Hematopoietic multipotent progenitor cell treated with erythropoietin and hydrocortisone succinate and interleukin-3 and kit ligand, for 8 days (in vitro differentiated cells): ENCODE measurements at regions not wholly inside any gene's neighbourhood (a gene's known extent, or its start where the extent isn't known, plus 50 kb on each side); places are given as distances from the start of the nearest gene placed in this dataset.

Experiments used
- DNase-seq: peaks from one replicate; pipeline ENCODE4 v3.0.0-alpha.2; 2015

DNA sequence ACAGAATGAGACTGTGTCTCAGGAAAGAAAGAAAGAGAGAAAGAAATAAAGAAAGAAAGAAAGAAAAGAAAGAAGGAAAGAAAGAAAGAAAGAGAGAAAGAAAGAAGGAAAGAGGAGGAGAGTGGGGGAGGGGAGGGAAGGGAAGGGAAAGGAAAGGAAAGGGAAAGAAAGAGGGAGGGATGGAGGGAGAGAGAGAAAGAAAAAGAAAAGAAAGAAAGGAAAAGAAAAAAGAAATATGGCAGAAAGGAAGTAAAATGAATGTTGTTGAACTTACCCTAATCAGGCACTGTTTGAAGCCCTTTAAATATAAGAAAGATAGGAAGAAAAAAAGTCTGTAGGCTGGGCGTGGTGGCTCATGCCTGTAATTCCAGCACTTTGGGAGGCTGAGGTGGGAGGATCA is 276.1 kb downstream of the INSC start:
- DNase-seq = no peak

DNA sequence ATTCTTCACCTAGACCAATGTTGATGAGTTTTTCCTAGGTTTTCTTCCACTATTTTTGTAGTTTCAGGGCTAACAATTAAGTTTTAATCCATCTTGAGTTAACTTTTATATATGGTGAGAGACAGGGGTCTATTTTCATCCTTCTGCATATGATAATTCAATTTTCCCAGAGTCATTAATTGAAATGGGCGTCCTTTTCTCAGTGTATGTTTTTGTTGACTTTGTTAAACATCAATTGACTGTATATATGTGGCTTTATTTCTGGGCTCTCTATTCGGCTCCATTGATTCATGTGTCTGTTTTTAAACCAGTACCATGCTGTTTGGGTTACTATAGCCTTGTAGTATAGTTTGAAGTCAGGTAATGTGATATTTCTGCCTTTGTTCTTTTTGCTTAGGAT is 282.1 kb downstream of the INSC start:
- DNase-seq = no peak

DNA sequence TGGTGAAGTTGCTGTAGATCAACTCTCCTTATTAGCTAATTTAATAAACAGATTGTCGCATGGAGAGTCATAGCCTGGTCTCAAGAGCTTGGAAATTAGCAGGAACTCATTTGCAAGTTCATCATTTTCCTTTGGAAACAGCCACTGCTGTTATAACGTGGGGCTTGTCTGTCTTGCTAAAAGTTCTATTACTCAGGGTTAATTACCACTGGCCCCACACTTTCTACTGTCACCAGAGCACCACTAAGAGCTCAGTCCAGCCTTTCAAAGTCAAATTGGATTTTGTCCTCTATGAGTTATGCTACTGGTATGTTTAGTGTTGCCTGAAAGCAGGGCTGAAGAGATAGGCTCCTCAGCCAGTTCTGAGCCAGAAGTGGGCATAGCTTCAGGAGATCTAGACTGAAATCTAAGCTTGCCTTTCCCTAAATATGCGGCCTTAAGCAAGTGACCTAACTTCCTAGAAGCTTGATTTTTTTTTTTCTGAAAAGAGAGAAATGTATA is 292.2 kb downstream of the INSC start:
- DNase-seq = no peak

DNA sequence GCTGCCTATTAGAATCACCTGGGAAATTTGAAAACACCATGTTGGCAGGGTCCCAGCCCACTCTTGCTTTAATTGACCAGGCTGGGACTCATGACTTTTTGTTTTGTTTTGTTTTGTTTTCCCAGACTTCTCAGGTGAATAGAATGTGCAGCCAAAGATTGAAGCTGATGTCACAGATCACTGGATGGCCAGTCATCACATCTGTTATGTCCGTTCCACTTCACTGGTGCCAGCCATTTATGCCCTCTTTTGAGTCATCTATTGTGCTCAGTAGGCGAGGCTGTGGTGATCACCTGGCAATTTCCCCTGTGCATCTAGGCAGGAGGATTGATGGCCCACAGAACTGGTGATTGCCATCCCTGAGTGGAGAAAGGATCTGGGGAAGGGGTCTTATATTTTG is 297.3 kb downstream of the INSC start:
- no peak for DNase-seq

DNA sequence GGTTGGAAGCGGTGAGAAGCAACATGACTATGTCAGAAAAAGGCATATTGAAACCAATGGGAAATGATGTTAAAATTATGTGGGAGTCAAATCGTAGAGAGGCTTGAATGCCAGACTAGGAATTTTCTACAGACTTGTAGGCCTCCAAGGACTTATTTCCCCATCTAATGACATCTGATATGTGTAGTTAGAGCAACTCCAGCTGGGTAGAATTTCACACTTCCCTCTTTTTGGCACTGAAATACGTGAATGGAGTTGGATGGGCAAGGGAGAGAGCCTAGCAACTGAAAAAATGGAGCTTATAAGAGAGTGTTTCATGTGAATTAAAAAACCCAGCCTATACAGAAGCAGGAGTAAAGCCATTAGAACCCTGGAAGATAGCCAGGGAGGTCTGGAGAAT is 304.2 kb downstream of the INSC start:
- DNase-seq = no peak

DNA sequence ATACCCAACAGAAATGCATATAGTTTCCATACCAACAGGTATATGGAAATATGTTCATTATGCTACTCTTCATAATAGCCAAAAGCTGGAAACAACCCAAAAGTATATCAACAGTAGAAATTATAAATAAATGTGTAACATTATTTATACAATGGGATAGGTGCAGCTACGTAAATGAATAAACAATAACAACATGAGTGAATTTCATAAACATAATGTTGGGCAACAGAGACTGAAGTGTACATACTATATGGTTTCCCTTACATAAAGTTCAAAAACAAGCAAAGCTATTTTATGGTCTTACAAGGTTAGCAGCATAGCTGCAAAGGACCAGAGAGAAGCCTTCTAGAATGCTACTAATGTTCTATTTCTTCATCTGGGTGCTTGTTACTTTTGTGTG is 305.0 kb downstream of the INSC start:
- DNase-seq = no peak

DNA sequence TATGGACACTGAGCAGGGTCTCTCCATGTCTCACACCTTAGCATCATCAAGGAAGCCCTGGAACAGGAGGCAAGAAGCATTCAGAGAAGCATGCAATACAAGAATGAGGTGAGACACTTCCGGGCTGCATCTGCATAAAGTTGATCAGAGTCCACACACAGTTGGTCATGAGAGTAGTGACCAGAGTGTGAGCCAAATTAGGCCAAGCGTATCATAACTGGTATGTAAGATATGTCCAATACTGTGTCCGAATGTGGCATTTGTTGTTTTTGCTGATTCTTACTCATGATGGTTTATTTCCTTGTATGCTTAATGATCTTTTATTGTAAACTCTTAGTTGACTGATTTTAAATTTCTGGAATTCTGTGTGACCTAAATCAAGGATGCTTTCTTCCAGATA is 315.7 kb downstream of the INSC start:
- DNase-seq = no peak

DNA sequence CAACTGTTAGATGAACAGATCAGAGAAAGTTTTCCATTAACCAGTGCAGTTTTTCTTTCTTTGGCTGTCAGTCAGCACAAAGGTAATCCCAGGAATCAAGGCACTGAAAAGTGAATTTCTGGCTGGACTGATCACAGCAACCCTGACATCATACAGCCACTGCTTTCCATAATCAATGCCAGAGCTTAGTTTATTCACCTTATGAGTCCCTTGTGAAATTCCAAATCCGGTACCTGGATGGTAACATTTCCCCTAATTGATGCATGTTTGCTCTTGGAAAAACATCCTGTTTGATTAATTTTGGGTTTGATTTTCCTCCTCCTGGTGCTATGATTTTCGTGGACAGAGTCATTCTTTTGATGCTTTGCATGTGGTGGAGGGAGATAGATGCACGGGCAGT is 319.8 kb downstream of the INSC start:
- DNase-seq = no peak

DNA sequence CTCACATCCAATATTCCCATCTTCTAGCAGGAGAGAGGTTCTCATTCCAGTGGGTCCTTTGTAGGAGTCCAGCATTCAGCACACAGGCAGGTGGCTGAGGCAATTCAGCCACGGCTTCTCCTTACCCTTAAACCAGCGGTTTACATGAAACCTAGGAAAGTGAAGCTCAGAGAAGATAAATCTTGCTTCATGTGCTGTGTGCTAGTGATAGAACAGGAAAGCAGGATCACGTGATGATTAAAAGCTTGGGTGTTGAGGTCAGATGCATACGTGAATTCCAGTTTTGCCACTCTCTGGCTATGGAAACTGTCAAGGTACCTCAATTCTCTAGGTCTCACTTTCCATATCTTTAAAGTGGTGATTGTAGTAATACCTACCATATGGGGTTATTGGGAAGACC is 331.6 kb downstream of the INSC start:
- no peak for DNase-seq

DNA sequence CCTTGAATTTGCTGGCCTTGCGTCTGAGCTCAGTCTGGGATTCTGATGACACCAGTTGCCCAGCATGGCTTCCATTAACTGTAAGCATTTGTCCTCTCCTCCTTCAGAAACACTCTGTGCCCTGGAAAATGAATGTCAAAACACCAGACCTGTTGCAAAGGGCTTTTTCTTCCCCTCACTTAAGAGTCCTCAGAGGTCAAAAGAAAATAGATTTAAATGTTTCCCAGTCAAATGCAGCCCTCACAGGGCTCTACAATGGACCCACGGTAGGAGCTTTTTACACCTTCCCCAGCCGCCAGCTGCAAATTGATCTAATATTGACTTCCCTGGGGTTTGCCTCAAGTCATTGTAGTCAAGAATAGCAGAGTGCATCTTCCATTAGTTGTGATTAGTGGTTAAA is 332.2 kb downstream of the INSC start:
- no peak for DNase-seq

DNA sequence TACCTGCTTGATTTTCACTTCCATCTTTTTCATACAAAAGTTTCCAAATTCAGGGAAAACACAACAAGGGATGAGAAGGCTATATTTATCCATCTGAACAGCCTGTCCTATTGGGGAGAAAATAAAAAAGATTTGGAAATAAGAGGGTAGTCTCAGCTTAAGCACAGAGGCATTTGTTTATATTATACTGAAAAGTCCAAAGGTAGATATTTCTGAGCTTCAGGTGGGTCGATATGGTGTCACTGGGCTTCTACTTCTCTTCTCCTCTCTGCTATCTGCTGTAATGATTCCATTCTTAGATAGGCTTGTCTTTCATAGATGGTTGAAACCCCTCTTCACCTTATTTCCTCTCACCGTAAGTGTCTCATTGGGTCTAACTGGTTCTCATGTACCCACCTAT is 337.0 kb downstream of the INSC start:
- no peak for DNase-seq

DNA sequence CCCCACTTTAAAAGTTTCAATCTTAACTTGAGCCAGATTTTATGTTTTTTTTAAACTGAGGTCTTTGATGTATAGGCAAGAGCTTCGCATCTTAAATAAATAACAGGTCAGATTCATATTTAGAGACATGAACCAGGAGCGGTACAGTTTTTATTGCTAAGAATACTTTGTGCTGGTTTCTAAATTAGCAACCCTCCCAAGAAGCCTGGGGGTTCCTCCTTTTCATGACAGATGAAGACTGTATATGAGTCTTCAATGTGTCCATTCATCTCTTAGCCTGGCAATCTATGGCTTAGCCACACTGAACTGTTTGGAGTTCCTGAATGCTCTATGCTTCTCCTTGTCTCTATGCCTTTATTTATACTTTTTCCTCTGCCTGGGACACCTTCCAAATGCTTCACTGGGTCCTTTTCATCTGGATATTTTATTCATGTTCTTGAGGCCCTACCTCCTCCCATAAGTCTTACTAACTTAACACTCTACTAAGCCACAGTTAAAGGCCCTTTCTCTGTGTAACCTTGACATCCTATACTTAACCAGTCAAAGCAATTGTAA is 338.6 kb downstream of the INSC start:
- DNase-seq = no peak

DNA sequence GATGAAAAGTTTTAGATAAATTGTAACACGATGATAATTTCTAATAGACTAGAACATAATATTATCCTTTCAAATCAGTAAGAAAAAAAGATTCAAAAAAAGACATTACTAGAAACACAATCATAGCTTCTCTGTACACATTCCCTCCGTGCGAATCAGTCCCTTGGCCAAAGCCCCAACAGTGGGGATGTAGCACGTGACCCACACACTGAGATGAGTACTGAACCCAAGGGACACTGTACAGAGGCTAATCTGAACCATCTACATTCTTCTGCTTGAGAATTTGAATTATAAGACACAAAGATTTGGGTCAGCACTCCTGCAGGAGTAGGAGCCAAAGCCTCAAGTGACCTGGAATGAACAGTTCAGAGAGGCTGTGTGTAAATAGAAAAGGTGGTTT is 353.7 kb downstream of the INSC start:
- DNase-seq = no peak

DNA sequence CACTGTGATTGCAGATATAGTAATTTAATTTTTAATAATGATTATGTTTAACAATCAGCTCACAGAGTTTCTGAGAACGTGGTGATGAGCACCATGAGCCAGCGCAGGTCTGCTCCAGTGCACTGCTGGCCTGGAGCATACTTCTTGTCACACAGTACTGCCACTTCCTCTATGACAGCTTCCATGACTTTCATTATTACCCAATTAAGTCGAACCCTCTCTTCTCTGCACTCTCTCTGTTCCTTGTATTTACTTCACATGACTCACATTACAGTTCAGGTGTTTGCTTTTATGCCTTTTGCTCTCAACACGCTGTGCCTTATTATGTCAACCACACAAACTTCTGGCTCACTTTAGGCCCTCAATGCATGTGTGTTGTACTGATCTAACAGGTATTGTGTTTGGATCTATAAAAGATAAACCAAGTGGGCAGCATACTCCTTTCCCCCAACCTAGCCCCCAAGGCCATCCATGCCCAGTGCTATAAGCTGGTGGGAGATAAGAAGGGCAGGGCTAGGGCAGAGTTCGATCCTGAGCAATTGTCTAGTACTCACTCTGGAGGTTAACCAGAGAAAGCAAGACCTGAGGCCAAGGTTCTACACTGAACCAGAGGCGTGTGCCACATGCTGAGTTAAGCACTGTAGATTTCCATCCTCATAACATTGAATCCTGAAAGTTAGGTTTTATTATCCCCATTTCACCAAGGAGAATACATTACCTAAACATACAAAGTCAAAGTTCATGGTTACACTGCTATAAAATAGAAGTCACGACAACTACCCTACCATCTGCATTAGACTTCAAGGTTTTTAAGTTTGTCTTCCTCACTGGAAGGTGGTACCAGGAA is 356.5 kb downstream of the INSC start:
- no peak for DNase-seq

DNA sequence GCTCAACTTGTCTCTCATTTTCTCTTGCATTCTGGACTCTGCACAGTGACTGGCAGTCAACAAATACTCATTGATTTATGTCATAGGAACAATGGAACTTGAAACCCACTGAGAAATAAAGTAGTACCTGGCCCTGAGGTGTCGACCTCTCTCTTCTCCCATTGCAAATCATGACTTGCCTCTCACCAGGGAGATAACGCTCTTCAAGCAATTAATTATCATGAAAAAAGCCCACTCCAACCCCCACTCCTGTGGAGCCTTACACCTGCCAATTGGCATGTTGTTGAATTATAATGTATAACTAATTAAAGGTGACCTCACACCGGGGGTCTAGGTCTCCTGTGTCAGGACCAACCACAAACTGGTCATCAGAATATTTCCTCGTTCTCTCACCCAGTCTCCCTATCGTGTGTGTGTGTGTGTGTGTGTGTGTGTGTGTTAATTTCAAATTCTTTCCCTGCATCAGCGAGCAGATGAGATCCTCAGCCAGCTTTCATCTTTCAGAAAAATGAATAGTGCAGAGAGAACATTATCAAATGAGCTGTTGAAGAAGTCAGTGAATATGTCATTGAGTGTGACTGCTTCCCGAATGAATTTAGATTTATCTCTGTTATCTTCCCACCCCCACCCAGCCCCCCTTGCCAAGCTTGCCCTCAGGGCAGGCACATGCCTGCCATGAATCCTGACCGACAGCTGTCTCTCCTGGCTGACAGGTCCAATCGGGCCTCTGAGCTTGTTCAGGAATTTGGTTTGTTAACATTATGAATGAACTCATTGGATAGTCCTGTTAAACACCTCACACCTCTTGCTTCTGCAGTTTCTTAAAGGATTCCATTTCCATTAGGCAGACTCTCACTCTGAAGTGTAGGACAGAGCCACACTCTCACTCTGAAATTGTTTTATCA is 357.4 kb downstream of the INSC start:
- no peak for DNase-seq

DNA sequence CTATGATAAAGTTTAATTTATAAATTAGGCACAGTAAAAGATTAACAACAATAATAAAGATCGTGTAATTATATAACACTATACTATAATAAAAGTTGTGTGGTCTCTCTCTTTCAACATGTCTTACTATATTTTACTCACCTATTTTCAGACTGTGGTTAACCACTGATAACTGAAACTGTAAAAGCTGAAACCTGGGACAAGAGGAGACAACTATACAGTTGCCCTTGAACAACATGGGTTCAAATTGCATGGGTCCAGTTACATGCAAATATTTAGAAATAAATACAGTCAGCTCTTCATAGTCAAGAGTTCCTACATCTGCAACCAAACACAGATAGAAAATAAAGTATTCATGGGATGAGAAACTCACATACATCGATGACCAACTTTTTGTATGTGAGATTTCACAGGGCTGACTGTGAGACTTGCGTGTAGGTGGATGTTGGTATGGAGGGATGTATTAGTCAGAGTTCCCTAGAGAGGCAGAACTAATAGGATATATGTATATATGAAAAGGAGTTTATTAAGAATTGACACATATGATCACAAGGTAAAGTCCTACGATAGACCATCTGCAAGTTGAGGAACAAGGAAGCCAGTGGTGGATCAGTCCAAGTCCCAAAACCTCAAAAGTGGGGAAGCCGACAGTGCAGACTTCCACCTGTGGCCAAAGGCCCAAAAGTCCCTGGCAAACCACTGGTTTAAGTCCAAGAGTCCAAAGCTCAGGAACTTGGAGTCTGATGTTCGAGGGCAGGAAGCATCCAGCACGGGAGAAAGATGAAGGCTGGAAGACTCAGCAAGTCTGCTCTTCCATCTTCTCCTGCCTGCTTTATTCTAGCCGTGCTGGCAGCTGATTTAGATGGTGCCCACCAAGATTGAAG is 359.5 kb downstream of the INSC start:
- DNase-seq = no peak

DNA sequence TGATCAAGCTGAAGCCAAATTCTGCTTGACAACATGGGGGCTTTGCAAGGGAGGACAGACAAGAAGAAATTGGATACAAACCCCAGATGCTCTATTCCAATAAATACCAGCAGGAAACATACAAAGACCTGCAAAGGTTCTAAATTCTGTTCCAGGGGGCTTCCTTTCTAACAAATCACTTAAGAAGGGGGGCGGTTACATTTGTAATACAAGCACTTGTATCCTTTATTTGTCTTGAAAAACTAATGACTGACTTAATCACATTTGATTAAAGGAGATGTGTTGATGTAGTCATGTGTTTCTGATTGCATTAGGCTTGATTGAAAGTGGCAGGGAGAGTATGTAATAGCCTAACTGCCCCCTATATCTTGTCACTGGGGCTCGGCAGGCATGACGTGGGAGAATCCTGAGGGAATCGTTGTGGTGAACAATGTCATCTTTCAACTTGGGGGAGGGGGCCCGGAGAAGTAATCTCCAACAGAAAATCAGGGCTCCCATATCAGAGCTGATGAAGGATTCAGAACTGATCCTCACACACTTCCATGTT is 361.7 kb downstream of the INSC start:
- DNase-seq = no peak

DNA sequence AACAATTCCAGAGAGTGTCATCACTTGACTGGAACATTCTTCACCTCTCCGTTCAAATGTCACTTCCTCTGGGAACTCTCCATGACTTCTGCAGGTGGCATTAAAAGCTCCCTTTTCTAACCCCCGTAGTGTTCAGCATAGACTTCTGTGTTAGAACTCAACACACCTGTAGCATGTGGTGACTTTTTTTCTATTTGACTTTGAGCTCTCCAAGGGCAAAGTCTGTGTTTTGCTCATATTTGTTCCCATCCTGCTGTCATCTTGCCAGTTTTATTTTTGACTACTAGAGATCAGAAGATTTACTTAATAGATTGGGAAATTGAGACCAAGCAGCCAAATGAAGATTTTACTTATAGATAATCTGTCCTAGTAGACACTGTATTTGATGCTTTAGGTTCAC is 367.1 kb downstream of the INSC start:
- no peak for DNase-seq

DNA sequence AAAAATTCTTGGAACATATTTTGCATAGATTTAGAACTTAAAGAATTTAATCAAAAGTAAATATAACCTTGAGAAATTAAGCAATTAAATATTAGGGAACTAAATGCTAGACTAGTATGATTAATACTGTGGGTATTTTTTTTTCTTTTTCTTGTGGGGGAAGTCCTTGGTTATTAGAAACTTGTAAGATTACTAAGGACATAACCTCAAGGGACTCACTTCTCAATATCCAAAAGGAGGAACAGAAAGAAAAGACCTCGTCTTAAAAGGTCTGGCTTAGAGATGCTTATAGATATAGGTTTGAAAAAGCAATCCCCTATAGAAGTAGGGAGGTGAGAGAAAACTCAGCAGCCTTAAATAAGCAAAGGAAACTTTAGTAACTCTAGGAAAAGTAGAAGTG is 368.5 kb downstream of the INSC start:
- no peak for DNase-seq

DNA sequence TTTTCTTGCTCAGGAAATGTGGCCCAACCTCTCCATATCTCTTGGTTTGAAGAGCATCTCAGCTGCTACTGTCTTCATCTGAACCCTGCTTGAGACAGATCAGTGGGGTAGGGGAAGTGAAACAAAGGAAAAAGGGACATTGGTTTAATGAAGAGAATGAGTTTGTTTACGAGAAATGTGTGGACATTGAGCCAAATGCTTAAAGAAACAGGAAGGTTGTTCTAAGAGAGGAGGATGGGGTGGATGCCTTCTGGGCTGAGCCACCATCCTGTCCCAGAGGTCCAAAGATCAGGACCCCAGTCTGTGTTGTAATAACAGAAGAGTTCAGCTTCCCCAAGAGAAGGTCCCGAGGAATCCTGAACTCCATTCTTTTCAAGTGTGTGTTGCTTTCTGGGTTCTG is 369.7 kb downstream of the INSC start:
- DNase-seq = no peak

DNA sequence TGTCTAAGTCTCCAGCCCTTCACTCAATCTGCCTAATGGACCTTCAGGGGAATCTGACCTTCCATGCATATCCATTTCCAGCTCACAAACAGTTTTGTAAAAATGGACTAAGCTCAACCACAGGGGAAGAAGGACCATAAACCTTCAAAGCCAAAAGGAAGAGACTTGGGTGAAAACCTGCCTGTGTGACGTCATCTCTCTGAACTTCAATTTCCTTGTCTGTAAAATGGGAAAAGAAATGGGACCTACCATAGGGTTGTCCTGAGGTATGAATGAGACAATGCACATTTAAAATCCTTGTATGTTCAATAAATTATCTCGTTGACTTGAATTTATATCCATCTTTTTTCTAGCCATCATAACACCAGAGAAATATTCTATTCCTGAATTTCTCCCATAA is 370.7 kb downstream of the INSC start:
- DNase-seq = no peak

DNA sequence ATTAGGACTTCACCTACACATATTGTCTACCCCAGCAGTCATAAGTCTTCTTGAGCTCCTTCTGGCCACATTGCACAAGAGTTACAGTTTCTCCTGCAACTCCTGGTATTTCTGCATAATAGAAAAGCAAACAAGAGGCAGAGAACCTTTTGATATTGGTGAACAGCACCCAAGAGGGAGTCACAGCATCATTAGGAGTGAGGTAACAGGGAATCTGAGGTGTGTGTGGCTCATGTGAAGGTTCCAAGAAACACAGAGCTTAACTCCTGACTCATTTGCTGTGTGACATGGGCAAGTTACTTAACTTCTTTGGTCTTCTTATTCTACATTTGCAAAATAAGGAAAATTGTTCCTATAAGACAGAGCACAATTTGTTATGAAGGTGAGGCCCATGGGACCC is 374.6 kb downstream of the INSC start:
- DNase-seq = no peak
